Neural progenitor cell (in vitro differentiated cells): ENCODE measurements at regions not wholly inside any gene's neighbourhood (a gene's known extent, or its start where the extent isn't known, plus 50 kb on each side); places are given as distances from the start of the nearest gene placed in this dataset.

Experiments
- DNase-seq: peaks from one replicate; pipeline ENCODE4 v3.0.0-alpha.2; 2016; ENCODE audit warnings: low spot score
- H2AFZ ChIP-seq: fragments of 200-600 bp; sonication (generic); replicated peaks from 2 replicates; pipeline ENCODE4 v1.6.1; 2016; ENCODE audit warnings: antibody characterized with exemption
- H3F3A ChIP-seq: fragments of 200-600 bp; sonication (generic); 2 replicates; pipeline ENCODE4 v1.6.1; 2016; ENCODE audit warnings: antibody characterized with exemption, low read depth
- H3K27ac ChIP-seq: fragments of 200-600 bp; sonication (generic); 2 replicates; pipeline ENCODE4 v1.5.1; 2016; ENCODE audit warnings: mild to moderate bottlenecking
- H3K27me3 ChIP-seq: fragments of 200-600 bp; sonication (generic); 2 replicates; pipeline ENCODE4 v1.6.1; 2016; ENCODE audit warnings: mild to moderate bottlenecking, moderate library complexity
- H3K36me3 ChIP-seq: fragments of 200-600 bp; sonication (generic); 2 replicates; pipeline ENCODE4 v1.5.1; 2016
- H3K4me1 ChIP-seq: fragments of 200-600 bp; sonication (generic); 2 replicates; pipeline ENCODE4 v1.6.1; 2016; ENCODE audit warnings: mixed run types
- H3K4me2 ChIP-seq: fragments of 200-600 bp; sonication (generic); 2 replicates; pipeline ENCODE4 v1.6.1; 2016
- H3K4me3 ChIP-seq: fragments of 200-600 bp; sonication (generic); 2 replicates; pipeline ENCODE4 v1.5.1; 2016
- H3K79me2 ChIP-seq: fragments of 200-600 bp; sonication (generic); 2 replicates; pipeline ENCODE4 v1.6.1; 2016; ENCODE audit warnings: low read depth
- H3K9ac ChIP-seq: fragments of 200-600 bp; sonication (generic); 2 replicates; pipeline ENCODE4 v1.6.1; 2016
- H3K9me3 ChIP-seq: fragments of 200-600 bp; sonication (generic); 2 replicates; pipeline ENCODE4 v1.5.1; 2016; ENCODE audit warnings: low read depth
- H4K20me1 ChIP-seq: fragments of 200-600 bp; sonication (generic); 2 replicates; pipeline ENCODE4 v1.6.1; 2016; ENCODE audit warnings: low read depth
- H3K27ac Mint-ChIP-seq: 3 replicates; pipeline ENCODE4 v1.8.0; 2021; ENCODE audit warnings: mixed read lengths
- H3K27me3 Mint-ChIP-seq: 2 replicates; pipeline ENCODE4 v1.8.0; 2022; ENCODE audit warnings: low read depth, mild to moderate bottlenecking, inconsistent platforms, moderate library complexity, mixed read lengths; ENCODE audit not compliant: insufficient read depth
- H3K36me3 Mint-ChIP-seq: 3 replicates; pipeline ENCODE4 v1.8.0; 2021; ENCODE audit warnings: mixed read lengths
- H3K4me1 Mint-ChIP-seq: 3 replicates; pipeline ENCODE4 v1.8.0; 2021; ENCODE audit warnings: mixed read lengths
- H3K4me3 Mint-ChIP-seq: 3 replicates; pipeline ENCODE4 v1.8.0; 2021; ENCODE audit warnings: mild to moderate bottlenecking, moderate library complexity, mixed read lengths
- H3K9me3 Mint-ChIP-seq: 3 replicates; pipeline ENCODE4 v1.8.0; 2020; ENCODE audit warnings: mixed read lengths
- EZH2 ChIP-seq: fragments of 200-600 bp; sonication (generic); IDR thresholded peaks from 2 replicates; pipeline ENCODE4 v1.6.1; 2017; ENCODE audit warnings: antibody characterized with exemption, mild to moderate bottlenecking, moderate library complexity
- EZH2phosphoT487 ChIP-seq: fragments of 200-600 bp; sonication (generic); IDR thresholded peaks from 2 replicates; pipeline ENCODE4 v1.6.1; 2017; ENCODE audit warnings: antibody characterized with exemption
- TF ChIP-seq, protein P1 (sequence below): fragments of 200-600 bp; sonication (generic); IDR thresholded peaks from 2 replicates; pipeline ENCODE4 v1.5.1; 2017; ENCODE audit warnings: antibody characterized with exemption, mild to moderate bottlenecking

DNA sequence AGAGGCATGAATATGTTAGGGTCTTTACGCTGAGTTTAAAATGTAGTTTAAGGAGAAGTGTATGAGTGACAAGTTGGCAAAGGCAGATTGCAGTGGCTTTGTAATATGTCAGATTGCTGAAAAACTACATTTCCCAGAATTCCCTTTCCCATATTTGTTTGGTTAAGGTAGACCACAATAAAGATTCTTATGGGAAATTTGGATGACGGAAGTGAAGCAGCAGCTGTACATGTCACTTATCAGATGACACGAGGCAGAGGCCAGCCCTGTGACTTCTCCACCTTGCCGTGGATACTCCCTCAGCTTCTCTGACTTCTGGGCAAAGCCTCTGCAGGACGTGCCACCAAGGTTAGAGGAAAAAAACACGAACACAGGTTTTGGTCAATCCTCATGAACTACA is 229.7 kb upstream of the DKK2 start:
- no peaks in the 10 kb centered on the region for H3K27me3 ChIP-seq
- Mint-ChIP-seq H3K9me3 (no peaks in the 10 kb centered on the region), H3K27me3 (no peaks in the 10 kb centered on the region), H3K4me1 (no peaks in the 10 kb centered on the region), H3K36me3 (no peaks in the 10 kb centered on the region), H3K27ac (no peak overlapping the region), H3K4me3 (no peak overlapping the region)
- H3K36me3 ChIP-seq = no peaks in the 10 kb centered on the region
- H3F3A ChIP-seq = no peaks in the 10 kb centered on the region
- H3K4me2 ChIP-seq = no peak overlapping the region
- TF ChIP-seq EZH2phosphoT487 (no peak), EZH2 (no peak)
- TF ChIP-seq, protein P1, sequence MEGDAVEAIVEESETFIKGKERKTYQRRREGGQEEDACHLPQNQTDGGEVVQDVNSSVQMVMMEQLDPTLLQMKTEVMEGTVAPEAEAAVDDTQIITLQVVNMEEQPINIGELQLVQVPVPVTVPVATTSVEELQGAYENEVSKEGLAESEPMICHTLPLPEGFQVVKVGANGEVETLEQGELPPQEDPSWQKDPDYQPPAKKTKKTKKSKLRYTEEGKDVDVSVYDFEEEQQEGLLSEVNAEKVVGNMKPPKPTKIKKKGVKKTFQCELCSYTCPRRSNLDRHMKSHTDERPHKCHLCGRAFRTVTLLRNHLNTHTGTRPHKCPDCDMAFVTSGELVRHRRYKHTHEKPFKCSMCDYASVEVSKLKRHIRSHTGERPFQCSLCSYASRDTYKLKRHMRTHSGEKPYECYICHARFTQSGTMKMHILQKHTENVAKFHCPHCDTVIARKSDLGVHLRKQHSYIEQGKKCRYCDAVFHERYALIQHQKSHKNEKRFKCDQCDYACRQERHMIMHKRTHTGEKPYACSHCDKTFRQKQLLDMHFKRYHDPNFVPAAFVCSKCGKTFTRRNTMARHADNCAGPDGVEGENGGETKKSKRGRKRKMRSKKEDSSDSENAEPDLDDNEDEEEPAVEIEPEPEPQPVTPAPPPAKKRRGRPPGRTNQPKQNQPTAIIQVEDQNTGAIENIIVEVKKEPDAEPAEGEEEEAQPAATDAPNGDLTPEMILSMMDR = no peak
- H2AFZ ChIP-seq = no peak overlapping the region
- H3K9me3 ChIP-seq = no peaks in the 10 kb centered on the region
- H3K27ac ChIP-seq = no peak overlapping the region
- no peak overlapping the region for H3K4me3 ChIP-seq
- H3K79me2 ChIP-seq = no peaks in the 10 kb centered on the region
- no peak overlapping the region for H3K9ac ChIP-seq
- DNase-seq = no peak
- no peaks in the 10 kb centered on the region for H4K20me1 ChIP-seq
- H3K4me1 ChIP-seq = no peaks in the 10 kb centered on the region

DNA sequence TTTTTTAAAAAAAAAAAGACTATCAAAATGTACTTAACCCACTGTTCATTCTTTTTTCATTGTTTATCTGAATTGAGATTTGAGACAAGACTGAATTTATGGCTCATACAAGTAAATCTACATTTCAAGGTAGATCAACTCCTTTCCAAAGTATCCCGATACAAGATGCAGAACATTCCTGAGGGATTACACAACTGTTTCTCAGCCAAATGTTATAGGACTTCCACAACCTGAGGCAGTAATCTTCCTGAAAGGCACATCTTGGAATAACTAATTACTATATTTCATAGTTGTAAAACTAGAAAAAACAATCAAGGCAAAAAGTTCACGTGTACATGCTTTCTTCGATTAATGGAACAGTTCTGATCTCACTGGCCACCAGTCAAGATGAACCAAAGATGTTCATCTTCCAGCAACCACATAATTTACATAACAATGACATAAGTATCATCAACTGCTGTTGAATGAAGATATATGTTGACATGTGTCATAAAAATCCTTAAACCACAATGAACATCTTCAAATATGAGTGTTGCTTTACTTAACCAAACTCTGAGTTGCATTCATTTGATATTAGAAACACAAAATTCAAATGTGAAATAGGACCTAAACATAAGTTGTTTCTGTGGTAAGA is 225.2 kb upstream of the DKK2 start:
- H3K27me3 Mint-ChIP-seq = no peaks in the 10 kb centered on the region
- no peak for DNase-seq
- no peaks in the 10 kb centered on the region for H3F3A ChIP-seq
- no peaks in the 10 kb centered on the region for H3K79me2 ChIP-seq
- H3K9me3 ChIP-seq = no peaks in the 10 kb centered on the region
- H3K27me3 ChIP-seq = no peaks in the 10 kb centered on the region
- no peaks in the 10 kb centered on the region for H3K4me1 ChIP-seq
- no peaks in the 10 kb centered on the region for H3K36me3 Mint-ChIP-seq
- H3K4me2 ChIP-seq = no peak overlapping the region
- H3K27ac Mint-ChIP-seq = no peak overlapping the region
- H3K9me3 Mint-ChIP-seq = no peaks in the 10 kb centered on the region
- no peak overlapping the region for H2AFZ ChIP-seq
- H3K9ac ChIP-seq = no peak overlapping the region
- H3K4me1 Mint-ChIP-seq = no peaks in the 10 kb centered on the region
- no peaks in the 10 kb centered on the region for H3K36me3 ChIP-seq
- TF ChIP-seq EZH2phosphoT487 (no peak), EZH2 (no peak)
- TF ChIP-seq, protein P1 = no peak
- H3K4me3 Mint-ChIP-seq = no peak overlapping the region
- H4K20me1 ChIP-seq = no peaks in the 10 kb centered on the region
- H3K4me3 ChIP-seq = no peak overlapping the region
- no peak overlapping the region for H3K27ac ChIP-seq

DNA sequence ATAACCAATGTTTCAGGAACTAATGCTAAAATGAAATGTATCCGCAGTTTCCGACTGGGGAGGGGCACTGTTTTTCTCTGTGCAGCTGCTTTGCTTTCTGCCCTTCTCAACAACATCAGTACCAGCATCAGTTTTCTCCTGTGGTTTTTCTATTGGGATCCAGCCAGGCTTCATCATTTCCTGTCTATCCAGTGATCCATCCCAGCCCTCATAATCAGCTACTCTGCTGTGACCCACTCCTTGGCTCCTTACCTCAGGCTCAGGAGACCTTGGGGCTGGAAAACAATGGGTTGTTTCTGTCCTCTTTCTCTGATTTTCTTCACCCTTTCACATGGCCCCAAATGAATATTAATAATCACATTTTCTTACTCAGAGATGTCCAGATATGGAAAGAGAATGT is 222.2 kb upstream of the DKK2 start:
- Histone ChIP-seq H3K4me2 (no peak overlapping the region), H2AFZ (no peak overlapping the region)
- no peak overlapping the region for H3K27ac Mint-ChIP-seq

More for the DNA sequence above, 222.2 kb upstream of the DKK2 start:
- Histone ChIP-seq H3K79me2 (no peaks in the 10 kb centered on the region), H3K27me3 (no peaks in the 10 kb centered on the region), H3K9ac (no peak overlapping the region), H3K9me3 (no peaks in the 10 kb centered on the region), H3K4me1 (no peaks in the 10 kb centered on the region), H4K20me1 (no peaks in the 10 kb centered on the region), H3K27ac (no peak overlapping the region), H3F3A (no peaks in the 10 kb centered on the region), H3K4me3 (no peak overlapping the region), H3K36me3 (no peaks in the 10 kb centered on the region)
- Mint-ChIP-seq H3K36me3 (no peaks in the 10 kb centered on the region), H3K4me1 (no peaks in the 10 kb centered on the region), H3K9me3 (no peaks in the 10 kb centered on the region), H3K4me3 (no peak overlapping the region), H3K27me3 (no peaks in the 10 kb centered on the region)
- TF ChIP-seq, protein P1 = no peak
- TF ChIP-seq EZH2phosphoT487 (no peak), EZH2 (no peak)
- DNase-seq = no peak
